Thyroid gland (tissue), 4 donors: ENCODE measurements at regions not wholly inside any gene's neighbourhood (a gene's known extent, or its start where the extent isn't known, plus 50 kb on each side); places are given as distances from the start of the nearest gene placed in this dataset.

Source experiments
- DNase-seq, 2 donors: peaks; one replicate each; pipeline ENCODE4 v3.0.0-alpha.2; 2019
- H3K27ac ChIP-seq, 3 donors: fragments of 200-600 bp; sonication (generic); 1 replicate in 2 of 3; 2 replicates in 1 of 3; pipeline ENCODE4 v1.5.1; 2016 to 2019; ENCODE audit warnings: mild to moderate bottlenecking in 1 of 3, moderate library complexity in 1 of 3
- H3K27me3 ChIP-seq: fragments of 200-600 bp; sonication (generic); one replicate; pipeline ENCODE4 v1.5.1; 2019
- H3K36me3 ChIP-seq, 2 donors: fragments of 200-600 bp; sonication (generic); one replicate each; pipeline ENCODE4 v1.5.1; 2016 to 2019
- H3K4me1 ChIP-seq, 2 donors: fragments of 200-600 bp; sonication (generic); one replicate each; pipeline ENCODE4 v1.5.1; 2017 to 2019
- H3K4me3 ChIP-seq, 3 donors: fragments of 200-600 bp; sonication (generic); replicated peaks in 1 of 3; 1 replicate in 2 of 3; 2 replicates in 1 of 3; pipeline ENCODE4 v1.5.1; 2016; ENCODE audit warnings: mild to moderate bottlenecking in 1 of 3
- H3K9me3 ChIP-seq: fragments of 200-600 bp; sonication (generic); one replicate; pipeline ENCODE4 v1.5.1; 2017
- POLR2A ChIP-seq, 2 donors: fragments of 450-650 bp; IDR thresholded peaks; one replicate each; pipeline ENCODE4 v1.6.1; 2017; ENCODE audit warnings: antibody characterized with exemption in 2 of 2, mild to moderate bottlenecking in 2 of 2, moderate library complexity in 1 of 2
- WGBS, 2 donors: methylation state at CpG; one replicate each; pipeline ENCODE4 v1.1.5; 2017; 5-methylcytosine and 5-hydroxymethylcytosine counted together
- intact Hi-C: fragments of 100-400 bp; cut with DNase I; formaldehyde crosslinking; loops from one replicate; pipeline ENCODE4 v1.15.1; 2023
- TF ChIP-seq, protein P1 (sequence below), 6 experiments: fragments of 200-600 bp in 3 of 6; fragments of 450-650 bp in 3 of 6; sonication (generic) in 3 of 6; IDR thresholded peaks; one replicate each; pipeline ENCODE4 v1.5.1; 2016 to 2019; ENCODE audit warnings: antibody characterized with exemption in 6 of 6, mild to moderate bottlenecking in 2 of 6, inconsistent platforms in 1 of 6, moderate library complexity in 1 of 6

DNA sequence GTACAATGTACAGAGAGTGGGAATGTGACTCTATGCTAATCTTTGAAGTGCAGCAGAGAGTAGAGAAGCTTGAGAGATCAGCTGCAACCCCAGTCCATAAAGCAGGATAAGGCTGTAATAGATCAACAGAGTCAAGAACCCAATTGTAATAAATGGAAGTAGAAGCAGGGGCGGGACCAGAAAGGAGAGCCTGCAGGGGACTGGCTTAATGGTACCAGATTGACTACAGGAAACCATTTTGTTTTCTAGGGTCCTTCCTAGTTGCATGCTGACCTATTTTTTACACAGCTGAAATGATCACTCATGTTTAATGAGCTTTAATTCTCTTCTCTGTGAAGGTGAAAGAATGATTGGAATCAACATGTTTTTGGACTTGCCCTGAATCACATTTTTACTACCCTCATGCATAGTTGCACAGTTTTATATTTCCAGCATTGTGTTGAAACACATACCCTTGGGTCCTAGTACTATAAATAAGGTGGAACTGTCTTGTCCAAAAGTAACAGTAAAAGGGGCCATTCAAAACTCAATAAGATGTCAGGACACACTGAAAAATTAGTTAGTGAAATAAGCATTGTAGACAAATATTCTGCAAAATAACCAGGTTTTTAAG, 69.8 kb downstream of the GPR88 start:
- H3K4me3 ChIP-seq, result no peak overlapping the region
- no peaks in the 10 kb centered on the region for H3K36me3 ChIP-seq
- no peaks in the 10 kb centered on the region for H3K4me1 ChIP-seq
- WGBS, 2 donors, result 94 to 100% methylated on average over 1 of the region's 1 CpG
- TF ChIP-seq POLR2A (IDR thresholded peaks at IDR 0.05), result no peak
- TF ChIP-seq, protein P1, sequence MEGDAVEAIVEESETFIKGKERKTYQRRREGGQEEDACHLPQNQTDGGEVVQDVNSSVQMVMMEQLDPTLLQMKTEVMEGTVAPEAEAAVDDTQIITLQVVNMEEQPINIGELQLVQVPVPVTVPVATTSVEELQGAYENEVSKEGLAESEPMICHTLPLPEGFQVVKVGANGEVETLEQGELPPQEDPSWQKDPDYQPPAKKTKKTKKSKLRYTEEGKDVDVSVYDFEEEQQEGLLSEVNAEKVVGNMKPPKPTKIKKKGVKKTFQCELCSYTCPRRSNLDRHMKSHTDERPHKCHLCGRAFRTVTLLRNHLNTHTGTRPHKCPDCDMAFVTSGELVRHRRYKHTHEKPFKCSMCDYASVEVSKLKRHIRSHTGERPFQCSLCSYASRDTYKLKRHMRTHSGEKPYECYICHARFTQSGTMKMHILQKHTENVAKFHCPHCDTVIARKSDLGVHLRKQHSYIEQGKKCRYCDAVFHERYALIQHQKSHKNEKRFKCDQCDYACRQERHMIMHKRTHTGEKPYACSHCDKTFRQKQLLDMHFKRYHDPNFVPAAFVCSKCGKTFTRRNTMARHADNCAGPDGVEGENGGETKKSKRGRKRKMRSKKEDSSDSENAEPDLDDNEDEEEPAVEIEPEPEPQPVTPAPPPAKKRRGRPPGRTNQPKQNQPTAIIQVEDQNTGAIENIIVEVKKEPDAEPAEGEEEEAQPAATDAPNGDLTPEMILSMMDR (IDR thresholded peaks at IDR 0.05), result no peak
- no peaks in the 10 kb centered on the region for H3K27me3 ChIP-seq
- DNase-seq, result no peak
- intact Hi-C loops, result loop anchor here (10.0 kb wide), 1 partner anchor 257 kb away; no protein-coding TSS in a partner anchor
- no peaks in the 10 kb centered on the region for H3K9me3 ChIP-seq
- H3K27ac ChIP-seq, result no peak overlapping the region

DNA sequence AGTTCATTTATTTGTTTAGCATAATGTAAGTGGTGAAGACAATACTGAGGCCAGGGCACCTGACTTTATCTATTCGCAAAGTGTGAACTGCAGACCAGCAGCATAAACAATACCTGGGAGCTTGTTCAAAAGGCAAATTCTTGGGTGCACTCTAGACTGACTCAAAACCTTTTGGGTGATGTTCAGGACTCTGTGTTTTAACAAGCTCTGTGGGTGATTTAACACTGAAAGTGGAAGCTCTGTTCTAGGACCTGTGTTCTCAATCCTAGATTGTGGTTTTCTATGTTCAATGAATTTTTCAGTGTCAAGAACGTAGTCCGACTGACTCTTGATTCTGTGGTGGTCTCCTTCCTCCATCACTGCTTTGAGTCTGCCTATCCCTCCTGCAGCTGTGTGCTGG, 71.9 kb downstream of the GPR88 start:
- H3K4me3 ChIP-seq, result no peak overlapping the region
- no peaks in the 10 kb centered on the region for H3K4me1 ChIP-seq
- DNase-seq, result no peak
- TF ChIP-seq, protein P1 (IDR thresholded peaks at IDR 0.05), result no peak
- TF ChIP-seq POLR2A (IDR thresholded peaks at IDR 0.05), result no peak
- H3K27ac ChIP-seq, result no peak overlapping the region
- H3K36me3 ChIP-seq, result no peaks in the 10 kb centered on the region
- H3K27me3 ChIP-seq, result no peaks in the 10 kb centered on the region
- 94 to 96% methylated on average over 3 of the region's 3 CpGs for WGBS, 2 donors
- no peaks in the 10 kb centered on the region for H3K9me3 ChIP-seq
- intact Hi-C loops, result loop anchor here (10.0 kb wide), 1 partner anchor 255 kb away; no protein-coding TSS in a partner anchor

DNA sequence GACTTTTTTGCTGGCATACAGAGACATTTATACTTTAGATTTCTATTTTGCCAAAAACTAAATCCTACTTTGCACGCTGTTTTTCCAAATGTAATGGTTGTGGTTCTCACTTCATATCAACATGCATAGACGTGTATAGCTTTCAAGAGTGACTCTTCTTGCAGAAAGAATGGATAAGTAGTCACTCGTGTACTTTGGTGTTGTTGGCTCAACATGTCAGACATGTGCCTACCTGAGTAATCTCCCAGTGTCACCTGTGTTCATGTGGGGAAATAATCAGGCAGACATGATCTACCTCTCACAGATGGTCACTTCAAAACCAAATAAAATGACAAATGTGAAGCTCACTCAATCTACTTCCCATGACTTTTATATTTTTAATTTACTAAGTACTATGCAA, 73.1 kb downstream of the GPR88 start:
- H3K27ac ChIP-seq, result no peak overlapping the region
- H3K9me3 ChIP-seq, result no peaks in the 10 kb centered on the region
- H3K4me3 ChIP-seq, result no peak overlapping the region
- WGBS, 2 donors, result 69 to 72% methylated on average over 3 of the region's 3 CpGs
- no peaks in the 10 kb centered on the region for H3K36me3 ChIP-seq
- no peaks in the 10 kb centered on the region for H3K27me3 ChIP-seq
- H3K4me1 ChIP-seq, result no peaks in the 10 kb centered on the region
- DNase-seq, result no peak
- intact Hi-C loops, result no loop called here
- TF ChIP-seq, protein P1 (IDR thresholded peaks at IDR 0.05), result no peak
- no peak for TF ChIP-seq POLR2A (IDR thresholded peaks at IDR 0.05)

DNA sequence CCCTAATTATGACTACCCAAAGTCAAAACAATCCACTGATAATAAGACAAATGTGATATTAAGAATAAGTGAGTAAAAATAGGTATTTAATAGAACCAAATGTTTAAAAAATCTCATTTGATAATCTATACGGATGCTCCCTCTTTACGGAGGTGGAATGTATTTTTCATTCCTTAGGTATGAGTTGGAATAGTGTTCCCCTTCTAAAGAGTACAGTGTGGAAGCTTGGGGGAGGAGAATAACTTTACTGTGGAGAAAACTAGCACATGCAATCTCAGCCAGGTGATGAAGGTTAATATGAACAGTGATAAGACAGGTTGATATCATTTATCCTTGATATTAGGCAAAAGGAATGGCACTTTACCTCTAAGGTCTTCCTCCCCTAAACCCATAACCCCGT, 74.6 kb downstream of the GPR88 start:
- intact Hi-C loops, result no loop called here
- no peak for DNase-seq
- Histone ChIP-seq H3K4me1 (no peaks in the 10 kb centered on the region), H3K4me3 (no peak overlapping the region), H3K27ac (no peak overlapping the region), H3K9me3 (no peaks in the 10 kb centered on the region), H3K27me3 (no peaks in the 10 kb centered on the region), H3K36me3 (no peaks in the 10 kb centered on the region)
- 91% methylated on average over 3 of the region's 3 CpGs for WGBS, 2 donors
- no peak for TF ChIP-seq POLR2A (IDR thresholded peaks at IDR 0.05)
- TF ChIP-seq, protein P1 (IDR thresholded peaks at IDR 0.05), result no peak

DNA sequence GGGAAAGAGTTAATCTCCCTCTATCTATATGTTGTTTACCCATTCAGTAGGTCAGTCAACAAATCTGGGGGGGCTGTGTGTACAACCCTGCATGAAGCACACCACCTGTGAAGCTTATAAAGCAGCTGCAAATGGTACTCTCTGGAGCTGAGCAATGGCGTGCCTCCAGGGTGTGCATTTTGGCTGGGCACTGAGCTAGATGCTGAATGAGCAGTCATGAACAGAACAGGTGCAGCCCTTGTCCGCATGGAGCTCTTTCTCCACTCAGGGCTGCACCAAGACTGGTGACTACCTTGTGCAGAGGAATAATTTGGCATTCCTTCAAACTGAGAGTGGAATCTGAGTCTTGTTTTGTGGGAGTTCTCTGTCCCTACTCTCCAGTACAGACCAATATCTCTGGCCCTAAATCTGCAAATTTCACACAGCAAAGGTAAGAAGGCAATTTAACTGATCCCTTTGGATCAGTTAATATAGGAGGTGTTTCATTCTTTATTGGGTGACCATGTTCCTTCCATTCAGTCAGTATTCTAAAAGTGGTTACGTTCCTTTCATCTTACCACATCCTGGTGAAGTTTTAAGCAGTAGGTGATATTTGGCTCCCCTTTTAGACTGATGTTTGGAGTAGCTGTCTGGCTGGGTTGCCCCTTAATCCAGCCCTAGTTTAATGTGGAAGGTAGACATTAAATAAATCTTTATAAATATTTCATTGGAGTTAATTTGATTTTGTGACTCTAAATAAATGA, 76.0 kb downstream of the GPR88 start:
- Histone ChIP-seq H3K4me1 (no peaks in the 10 kb centered on the region), H3K27me3 (no peaks in the 10 kb centered on the region), H3K27ac (no peak overlapping the region), H3K4me3 (no peak overlapping the region), H3K36me3 (no peaks in the 10 kb centered on the region), H3K9me3 (no peaks in the 10 kb centered on the region)
- no peak for DNase-seq
- 87 to 90% methylated on average over 3 of the region's 3 CpGs for WGBS, 2 donors
- no peak for TF ChIP-seq POLR2A (IDR thresholded peaks at IDR 0.05)
- TF ChIP-seq, protein P1 (IDR thresholded peaks at IDR 0.05), result no peak
- intact Hi-C loops, result no loop called here
